Nephron progenitor cell (in vitro differentiated cells): ENCODE measurements at regions not wholly inside any gene's neighbourhood (a gene's known extent, or its start where the extent isn't known, plus 50 kb on each side); places are given as distances from the start of the nearest gene placed in this dataset.
A peak's percentile ranks its signal among the peaks of the same experiment; 100 is the strongest.

Experiments used
- DNase-seq: peaks from one replicate; pipeline ENCODE4 v3.0.0; 2021
- H3K27ac Mint-ChIP-seq: 2 replicates; pipeline ENCODE4 v1.8.0; 2021; ENCODE audit warnings: mild to moderate bottlenecking, moderate library complexity, mixed read lengths
- H3K27me3 Mint-ChIP-seq: 2 replicates; pipeline ENCODE4 v1.8.0; 2021; ENCODE audit warnings: mild to moderate bottlenecking, low read depth, mixed read lengths; ENCODE audit not compliant: poor library complexity
- H3K36me3 Mint-ChIP-seq: 2 replicates; pipeline ENCODE4 v1.8.0; 2021; ENCODE audit warnings: low read depth, mixed read lengths
- H3K4me1 Mint-ChIP-seq: 2 replicates; pipeline ENCODE4 v1.8.0; 2021; ENCODE audit warnings: mixed read lengths
- H3K4me3 Mint-ChIP-seq: 2 replicates; pipeline ENCODE4 v1.8.0; 2021; ENCODE audit warnings: mild to moderate bottlenecking, moderate library complexity, mixed read lengths
- H3K9me3 Mint-ChIP-seq: 2 replicates; pipeline ENCODE4 v1.8.0; 2021; ENCODE audit warnings: mild to moderate bottlenecking, moderate library complexity, mixed read lengths
- CTCF ChIP-seq: fragments of 200-600 bp; sonication (generic); IDR thresholded peaks from 2 replicates; pipeline ENCODE4 v1.5.0; 2021; ENCODE audit warnings: antibody characterized with exemption

- Mint-ChIP-seq H3K9me3 (peaks cover 48% of the 10 kb centered on the region), H3K27me3 (peaks cover 8% of the 10 kb centered on the region), H3K4me3 (no peak overlapping the region), H3K27ac (peak overlapping the region; percentile 53), H3K4me1 (peaks cover 16% of the 10 kb centered on the region), H3K36me3 (peaks cover 59% of the 10 kb centered on the region)
- no peak for TF ChIP-seq CTCF
- DNase-seq: no peak
Measured at GRCh38 chr4:13299343-13299742, 184.8 kb downstream of the RAB28 start.

- Mint-ChIP-seq H3K4me1 (peaks cover 20% of the 10 kb centered on the region), H3K9me3 (peaks cover 48% of the 10 kb centered on the region), H3K36me3 (peaks cover 59% of the 10 kb centered on the region), H3K4me3 (no peak overlapping the region), H3K27ac (no peak overlapping the region), H3K27me3 (peaks cover 8% of the 10 kb centered on the region)
- TF ChIP-seq CTCF: no peak
- no peak for DNase-seq
Measured at GRCh38 chr4:13298655-13299054, 185.5 kb downstream of the RAB28 start.

GRCh38 chr4:13296986-13297385 is 187.2 kb downstream of the RAB28 start:
- H3K27ac Mint-ChIP-seq: no peak overlapping the region
- H3K4me3 Mint-ChIP-seq: no peak overlapping the region
- H3K27me3 Mint-ChIP-seq: peaks cover 4% of the 10 kb centered on the region
- H3K9me3 Mint-ChIP-seq: peaks cover 48% of the 10 kb centered on the region
- no peak for DNase-seq
- H3K4me1 Mint-ChIP-seq: peaks cover 24% of the 10 kb centered on the region
- no peak for TF ChIP-seq CTCF
- peaks cover 67% of the 10 kb centered on the region for H3K36me3 Mint-ChIP-seq

GRCh38 chr4:13294961-13295605 is 189.1 kb downstream of the RAB28 start:
- peaks cover 59% of the 10 kb centered on the region for H3K36me3 Mint-ChIP-seq
- H3K27me3 Mint-ChIP-seq: no peaks in the 10 kb centered on the region
- peaks cover 35% of the 10 kb centered on the region for H3K9me3 Mint-ChIP-seq
- H3K4me3 Mint-ChIP-seq: no peak overlapping the region
- no peak for TF ChIP-seq CTCF
- H3K27ac Mint-ChIP-seq: peak overlapping the region; percentile 17
- peaks cover 24% of the 10 kb centered on the region for H3K4me1 Mint-ChIP-seq
- DNase-seq: peak; percentile 31

- H3K4me1 Mint-ChIP-seq: peaks cover 24% of the 10 kb centered on the region
- H3K4me3 Mint-ChIP-seq: no peak overlapping the region
- no peak overlapping the region for H3K27ac Mint-ChIP-seq
- no peaks in the 10 kb centered on the region for H3K27me3 Mint-ChIP-seq
- DNase-seq: no peak
- peaks cover 45% of the 10 kb centered on the region for H3K36me3 Mint-ChIP-seq
- TF ChIP-seq CTCF: no peak
- peaks cover 31% of the 10 kb centered on the region for H3K9me3 Mint-ChIP-seq
Measured at GRCh38 chr4:13292372-13292771, 191.8 kb downstream of the RAB28 start.

GRCh38 chr4:13289391-13289790 is 194.7 kb downstream of the RAB28 start:
- Mint-ChIP-seq H3K9me3 (peaks cover 42% of the 10 kb centered on the region), H3K36me3 (peaks cover 43% of the 10 kb centered on the region), H3K4me3 (no peak overlapping the region), H3K4me1 (peaks cover 9% of the 10 kb centered on the region), H3K27ac (no peak overlapping the region), H3K27me3 (no peaks in the 10 kb centered on the region)
- no peak for TF ChIP-seq CTCF
- no peak for DNase-seq
